HG02678 (cell line): ENCODE measurements at regions not wholly inside any gene's neighbourhood (a gene's known extent, or its start where the extent isn't known, plus 50 kb on each side); places are given as distances from the start of the nearest gene placed in this dataset.
A peak's percentile ranks its signal among the peaks of the same experiment; 100 is the strongest.

ENCODE experiments used
- ATAC-seq: cut with Tn5 transposase; IDR thresholded peaks from one replicate; pipeline ENCODE4 v1.9.1; 2021; ENCODE audit warnings: mild to moderate bottlenecking, moderate library complexity; ENCODE audit not compliant: unreplicated experiment

DNA sequence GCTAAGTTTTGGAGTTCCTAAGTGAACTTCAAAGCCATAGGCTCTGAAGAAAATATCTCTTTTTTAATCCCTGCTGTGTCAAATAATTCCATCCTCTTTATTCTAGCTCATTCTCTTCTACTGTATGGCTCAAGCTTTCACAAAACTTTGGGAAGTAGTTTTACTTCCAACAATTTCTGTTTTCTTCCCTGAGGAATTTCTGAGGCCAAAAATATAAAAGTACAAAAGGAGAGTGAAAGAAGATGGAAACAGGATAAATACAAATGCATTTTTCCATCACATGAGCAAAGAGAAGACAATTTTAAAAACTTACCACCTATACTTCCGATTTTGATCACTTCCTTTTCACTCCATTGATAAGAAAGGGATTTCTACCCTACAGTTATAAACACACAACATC is 585.7 kb upstream of the DAB2 start:
- ATAC-seq, result no peak

DNA sequence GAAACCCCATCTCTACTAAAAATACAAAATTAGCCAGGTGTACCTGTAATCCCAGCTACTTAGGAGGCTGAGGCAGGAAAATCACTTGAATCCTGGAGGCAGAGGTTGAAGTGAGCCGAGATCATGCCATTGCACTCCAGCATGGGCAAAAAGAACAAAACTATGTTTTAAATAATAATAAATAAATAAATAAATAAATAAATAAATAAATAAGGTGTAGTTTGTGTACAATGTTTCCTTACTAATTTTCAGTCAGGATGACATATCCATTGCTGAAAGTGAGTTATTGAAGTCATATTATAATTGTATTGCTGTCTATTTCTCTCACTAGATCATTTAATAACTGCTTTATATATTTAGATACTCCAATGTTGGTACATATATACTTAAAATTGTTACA is 581.5 kb upstream of the DAB2 start:
- no peak for ATAC-seq

DNA sequence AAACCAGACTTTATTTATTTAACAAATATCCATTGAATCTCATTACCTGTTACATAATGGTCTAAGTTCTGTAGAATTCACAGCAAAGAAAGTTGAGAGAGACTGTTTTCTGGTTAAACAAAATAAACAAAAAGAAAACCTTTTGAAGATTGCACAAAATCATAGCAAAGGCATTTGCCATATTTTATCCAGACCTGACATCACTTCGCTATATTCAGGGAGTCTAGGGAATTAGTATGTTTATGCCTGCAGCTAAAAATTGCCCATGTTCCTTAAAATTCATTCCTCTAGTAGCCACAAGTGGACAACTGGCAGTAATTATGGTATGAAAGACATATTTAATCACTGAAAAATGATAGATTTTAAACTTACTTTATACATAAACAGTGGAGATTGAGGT is 577.0 kb upstream of the DAB2 start:
- ATAC-seq, result no peak

DNA sequence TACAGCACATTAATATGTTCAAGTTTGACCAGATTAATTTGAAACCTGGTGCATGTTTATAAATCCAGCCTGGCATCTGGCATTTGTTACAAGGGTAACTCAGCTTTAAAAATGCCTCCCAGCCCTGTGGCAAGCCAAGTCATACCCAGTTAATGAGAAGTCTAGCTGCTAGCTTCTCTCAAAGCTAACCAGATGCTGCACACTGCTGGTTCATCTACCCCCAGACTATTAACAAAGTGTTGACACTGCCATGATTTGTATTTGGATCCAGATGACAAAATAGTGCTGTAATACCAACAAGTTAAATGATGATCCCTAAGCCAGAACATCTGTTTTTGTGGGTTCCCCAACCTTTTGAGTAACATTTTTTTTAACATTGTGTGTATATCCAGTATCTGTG is 573.7 kb upstream of the DAB2 start:
- ATAC-seq, result no peak

DNA sequence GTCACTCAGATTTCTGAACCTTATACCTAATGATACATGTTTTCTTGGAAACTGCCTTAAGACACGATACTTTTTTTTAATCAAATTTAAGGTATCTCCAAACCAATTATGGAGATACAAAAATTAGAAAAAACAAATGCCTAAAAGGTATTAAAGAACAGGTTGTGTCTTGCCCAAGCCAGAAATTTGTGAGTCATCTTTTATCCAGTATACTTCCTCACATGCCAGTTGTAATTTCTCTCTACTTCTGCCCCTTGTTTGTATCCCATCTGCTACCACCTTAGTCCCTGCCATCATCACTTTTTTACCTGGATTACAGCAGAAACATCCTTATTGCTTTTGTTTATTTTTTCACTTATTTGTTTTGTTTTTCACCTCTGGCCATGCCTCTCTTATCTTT is 571.2 kb upstream of the DAB2 start:
- no peak for ATAC-seq

DNA sequence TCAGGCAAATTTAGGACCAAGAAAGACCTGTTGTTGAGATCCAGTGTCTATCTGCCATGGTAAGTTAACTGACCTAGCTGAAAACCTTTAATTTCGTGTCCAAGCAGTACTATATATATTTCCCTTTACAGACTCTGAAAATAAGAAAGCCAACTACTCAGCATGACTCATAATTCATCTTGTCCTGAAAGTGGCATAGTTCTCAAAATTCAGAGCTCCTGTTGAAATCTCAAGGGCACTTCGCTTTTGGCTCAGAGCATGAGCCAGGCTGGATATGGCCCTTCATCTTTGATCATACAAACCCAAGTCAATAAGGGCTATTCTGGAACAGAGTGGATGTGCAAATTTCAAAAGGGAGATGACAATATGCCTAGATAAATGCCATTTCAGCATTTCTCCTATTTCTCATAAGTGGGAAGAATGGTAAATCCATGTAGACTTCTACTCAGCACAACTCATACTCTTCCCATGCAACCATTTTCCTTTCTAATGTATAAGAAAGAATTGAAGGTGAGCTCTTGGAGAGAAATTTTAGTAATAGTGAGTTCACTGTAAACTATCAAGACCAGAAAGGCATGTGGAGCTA is 567.9 kb upstream of the DAB2 start:
- no peak for ATAC-seq

DNA sequence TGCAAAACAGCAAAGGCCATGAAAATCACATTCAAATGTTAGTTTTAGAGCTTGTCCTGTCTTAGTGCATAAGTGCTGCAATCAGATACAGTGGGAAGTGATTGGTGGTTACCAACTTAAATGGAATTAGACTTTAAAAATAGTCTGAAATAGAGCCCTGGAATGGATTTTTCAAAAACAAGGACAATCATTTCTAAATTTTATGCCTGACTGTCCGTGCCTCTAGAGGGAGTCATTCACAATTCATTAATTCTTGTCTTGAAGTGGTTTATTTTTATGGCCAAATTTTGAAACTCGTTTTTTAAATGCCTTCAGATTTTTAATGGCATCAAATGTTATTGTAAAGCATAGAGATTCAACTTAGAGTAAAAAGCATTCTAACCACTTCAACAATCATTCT is 561.8 kb upstream of the DAB2 start:
- ATAC-seq, result no peak

DNA sequence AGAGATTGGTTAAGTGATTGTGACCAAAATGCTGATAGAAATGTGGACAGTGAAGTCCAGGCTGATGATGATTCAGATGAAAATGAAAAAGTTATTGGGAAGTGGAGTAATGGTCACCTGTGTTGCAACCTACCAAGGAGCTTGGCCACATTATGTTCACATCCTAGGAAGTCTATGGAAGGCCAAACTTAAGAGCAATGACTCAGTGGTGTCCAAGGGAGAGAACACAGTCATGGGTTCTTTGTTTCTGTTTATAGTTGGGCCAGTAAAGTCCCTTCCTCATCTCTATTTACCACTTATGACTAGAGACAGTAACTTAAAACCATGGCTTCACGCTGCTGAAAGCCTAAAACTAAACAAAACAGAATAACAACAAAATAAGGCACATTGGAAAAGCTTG is 555.3 kb upstream of the DAB2 start:
- no peak for ATAC-seq

DNA sequence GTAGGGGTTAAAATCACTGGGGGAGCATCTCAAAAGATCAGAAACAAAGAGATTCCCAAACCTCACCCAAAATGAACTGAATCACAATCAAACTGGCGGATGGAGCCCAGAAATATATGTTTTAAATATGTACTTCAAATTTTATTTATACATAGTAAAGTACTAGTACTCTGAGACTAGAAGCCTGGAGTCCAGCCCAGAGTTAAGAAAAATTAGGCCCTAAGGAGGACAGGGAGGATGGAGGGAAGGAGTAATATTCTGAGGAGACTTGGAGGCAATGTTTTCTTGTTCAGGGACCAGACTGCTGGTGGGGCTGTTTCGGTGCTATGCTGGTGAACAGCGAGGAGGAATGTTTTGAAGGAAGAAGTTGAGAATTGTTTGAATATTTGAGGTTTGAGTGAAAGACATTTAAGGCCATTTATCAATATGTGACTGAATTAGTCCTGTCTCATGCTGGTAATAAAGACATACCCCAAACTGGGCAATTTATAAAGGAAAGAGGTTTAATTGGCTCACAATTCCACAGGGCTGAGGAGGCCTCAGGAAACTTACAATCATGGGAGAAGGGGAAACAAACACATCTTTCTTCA is 552.4 kb upstream of the DAB2 start:
- no peak for ATAC-seq

DNA sequence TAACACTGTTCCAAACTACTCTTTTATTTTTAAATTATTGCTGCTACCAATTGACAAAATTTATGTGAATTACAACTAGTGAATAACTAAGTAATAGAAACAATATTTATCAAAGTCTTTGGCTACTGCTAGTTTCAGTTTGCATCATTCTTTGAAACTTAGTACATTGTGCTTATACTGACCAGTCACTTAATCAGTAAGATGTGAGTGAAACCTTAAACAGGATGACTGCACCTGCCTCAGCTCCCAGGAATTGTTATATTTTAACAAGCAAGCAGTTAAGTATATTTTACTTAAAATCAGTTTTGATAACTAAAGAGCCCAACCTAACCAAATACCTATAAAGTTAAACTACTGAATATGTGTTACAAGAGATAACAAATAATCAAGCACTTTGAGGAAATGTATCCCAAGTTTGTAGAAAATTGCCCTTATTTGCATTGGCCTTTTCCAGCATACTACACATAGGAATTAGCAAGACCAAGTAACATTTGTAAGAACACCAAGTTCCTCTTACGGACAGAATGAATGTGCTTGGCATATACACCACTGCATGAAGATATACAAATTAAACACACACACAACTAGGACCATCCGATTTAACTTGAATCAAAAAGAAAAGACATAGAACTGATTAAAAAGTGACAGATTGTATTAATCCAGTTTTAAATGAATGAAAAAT is 545.5 kb upstream of the DAB2 start:
- ATAC-seq, result no peak

DNA sequence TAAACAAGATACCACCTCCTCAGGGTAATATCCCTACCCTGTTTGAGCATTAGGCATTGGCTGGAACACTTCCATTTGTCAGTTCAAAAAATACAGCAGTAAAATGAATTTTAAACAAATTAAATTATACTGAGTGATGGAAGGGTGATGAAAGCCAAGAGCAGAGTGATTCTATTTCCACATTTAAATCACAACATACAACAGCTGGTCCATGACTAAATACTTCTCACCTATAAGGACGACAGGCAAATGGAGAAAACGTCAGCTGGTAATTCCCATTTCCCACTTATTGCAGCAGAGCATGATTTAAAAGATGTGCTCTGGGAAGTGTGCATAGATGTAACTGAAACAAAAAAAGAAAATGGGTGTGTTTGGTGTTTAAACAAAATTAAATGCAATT is 543.6 kb upstream of the DAB2 start:
- no peak for ATAC-seq

DNA sequence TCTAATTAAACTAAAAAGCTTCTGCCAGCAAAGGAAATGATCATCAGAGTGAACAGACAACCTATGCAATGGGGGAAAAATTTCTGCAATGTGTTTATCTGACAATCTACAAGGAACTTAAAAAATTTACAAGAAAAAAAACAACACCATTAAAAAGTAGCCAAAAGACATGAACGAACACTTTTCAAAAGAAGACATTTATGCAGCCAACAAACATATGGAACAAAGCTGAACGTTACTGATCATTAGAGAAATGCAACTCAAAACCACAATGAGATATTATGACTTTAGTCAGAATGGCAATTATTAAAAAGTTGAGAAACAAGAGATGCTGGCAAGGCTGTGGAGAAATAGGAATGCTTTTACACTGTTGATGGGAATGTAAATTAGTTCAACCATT is 530.4 kb upstream of the DAB2 start:
- no peak for ATAC-seq

DNA sequence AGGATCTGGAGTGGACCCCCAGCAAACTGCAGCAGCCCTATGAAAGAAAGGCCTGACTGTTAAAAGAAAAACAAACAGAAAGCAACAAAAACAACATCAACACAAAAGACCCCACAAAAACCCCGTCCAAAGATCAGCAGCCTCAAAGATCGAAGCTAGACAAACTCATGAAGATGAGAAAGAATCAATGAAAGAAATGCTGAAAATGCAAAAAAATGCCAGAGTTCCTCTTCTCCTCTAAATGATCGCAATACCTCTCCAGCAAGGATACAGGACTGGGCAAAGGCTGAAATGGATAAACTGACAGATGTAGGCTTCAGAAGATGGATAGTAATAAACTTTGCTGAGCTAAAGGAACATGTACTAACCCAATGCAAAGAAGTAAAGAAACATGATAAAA is 526.3 kb upstream of the DAB2 start:
- no peak for ATAC-seq

DNA sequence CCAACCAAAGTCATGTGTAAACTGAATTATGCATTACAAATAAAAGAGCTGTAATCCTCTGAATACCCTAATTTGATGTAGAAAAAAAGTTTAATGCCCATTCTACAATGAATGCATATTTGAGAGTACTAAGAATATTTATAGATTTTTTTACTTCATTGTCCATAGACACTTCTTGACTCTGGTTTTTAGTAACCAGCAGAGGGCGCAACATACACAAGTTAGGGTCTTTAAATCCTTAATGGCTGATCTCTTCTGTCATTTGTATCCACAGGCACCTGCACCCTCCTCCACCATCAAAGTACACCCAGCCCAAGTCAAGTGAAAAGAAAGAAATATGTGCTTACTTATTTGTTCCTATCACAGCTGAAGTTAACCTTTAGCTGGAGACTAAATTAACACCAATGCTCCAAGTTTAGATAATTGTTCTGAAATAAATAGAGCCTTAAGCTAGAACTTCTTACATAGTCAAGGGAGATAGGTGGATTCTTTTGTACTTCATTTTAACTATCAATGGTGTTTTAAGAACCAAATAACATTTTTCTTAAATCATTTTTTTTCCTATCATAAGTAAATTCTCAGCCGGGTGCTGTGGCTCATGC is 524.2 kb upstream of the DAB2 start:
- peak; percentile 94 for ATAC-seq

DNA sequence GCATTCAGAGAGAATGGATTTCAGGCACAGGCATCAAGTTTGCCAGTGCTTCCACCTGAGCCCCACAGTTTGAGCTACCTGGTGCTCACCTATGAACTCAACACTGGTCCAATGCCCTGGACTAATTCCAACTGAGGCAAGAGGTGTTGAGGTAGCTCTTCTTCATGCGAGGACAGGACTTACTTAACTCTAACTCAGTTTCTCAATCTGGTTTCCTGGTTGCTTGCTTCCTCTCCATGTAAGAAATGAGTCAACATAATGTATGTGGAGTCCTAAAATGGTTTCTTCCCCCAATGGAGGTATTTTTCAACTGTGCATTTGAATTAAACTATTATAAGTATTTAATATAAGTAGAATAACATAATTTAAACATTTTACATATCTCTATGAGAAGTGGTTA is 523.6 kb upstream of the DAB2 start:
- no peak for ATAC-seq

DNA sequence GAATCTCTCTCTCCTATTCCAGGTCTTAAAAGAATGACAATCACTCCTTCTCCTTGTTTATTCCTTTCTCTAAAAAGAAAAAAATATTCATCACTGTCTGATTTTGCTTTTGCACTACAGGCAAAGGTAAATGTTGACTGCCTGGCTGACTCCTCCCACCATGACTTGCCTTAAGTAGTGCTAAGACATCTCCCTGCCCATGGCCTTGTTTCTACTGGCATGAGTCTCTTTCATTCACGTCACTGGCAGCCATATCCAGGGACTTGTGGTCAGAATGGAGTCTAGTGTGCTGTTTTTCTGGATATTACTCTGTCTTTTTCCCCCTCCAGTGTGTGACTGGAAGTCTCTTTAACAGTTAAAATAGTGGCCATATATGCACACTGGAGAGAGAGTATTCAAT is 522.9 kb upstream of the DAB2 start:
- no peak for ATAC-seq

DNA sequence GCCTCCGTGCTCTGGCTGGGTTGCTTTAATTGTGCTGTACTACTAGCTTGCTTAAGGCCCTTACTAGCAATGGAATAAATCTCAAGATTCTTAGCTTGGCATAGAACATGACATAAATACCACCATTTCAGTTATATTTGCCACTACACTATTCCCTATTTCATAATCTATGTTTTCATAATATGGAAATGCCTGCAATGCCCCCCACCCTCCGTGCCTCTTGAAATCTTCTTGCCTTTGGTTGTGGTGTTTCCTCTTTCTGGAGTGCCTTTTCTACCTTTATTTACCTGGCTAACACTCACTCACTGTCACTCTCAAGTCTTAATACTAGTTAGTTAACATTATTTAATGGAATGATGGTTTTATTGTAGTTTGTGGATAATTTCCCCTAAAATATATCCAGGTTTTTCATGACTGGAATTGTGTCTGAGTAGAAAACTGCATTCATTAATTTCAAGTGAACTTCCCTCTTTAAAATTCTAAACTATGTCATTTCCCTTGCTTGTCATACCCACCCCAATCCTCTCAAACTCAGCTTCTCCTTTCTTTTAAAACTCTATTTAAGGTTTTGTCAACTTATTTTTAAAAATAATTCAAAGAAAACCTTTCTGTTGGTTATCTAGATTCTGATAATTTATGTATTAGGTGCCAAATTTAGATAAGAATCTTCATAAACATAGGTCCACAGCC is 521.7 kb upstream of the DAB2 start:
- no peak for ATAC-seq

DNA sequence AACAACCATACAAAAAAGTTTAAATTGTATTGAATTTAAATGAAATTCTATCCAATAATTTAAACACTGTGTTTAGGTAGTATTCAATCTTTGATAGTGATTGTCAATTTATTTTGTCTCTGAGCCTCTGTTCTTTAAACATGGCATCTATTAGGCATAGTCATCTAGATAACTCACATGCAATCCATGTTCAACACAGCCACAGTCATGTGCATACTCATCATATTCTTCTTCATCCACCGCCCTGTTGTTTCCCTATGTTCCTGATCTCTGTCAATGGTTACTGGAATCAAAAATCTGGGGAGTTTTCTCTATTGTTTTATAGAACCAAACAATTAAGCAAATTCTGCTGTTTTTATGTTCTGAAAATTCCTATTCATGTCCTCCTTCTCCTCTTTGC is 521.1 kb upstream of the DAB2 start:
- no peak for ATAC-seq

DNA sequence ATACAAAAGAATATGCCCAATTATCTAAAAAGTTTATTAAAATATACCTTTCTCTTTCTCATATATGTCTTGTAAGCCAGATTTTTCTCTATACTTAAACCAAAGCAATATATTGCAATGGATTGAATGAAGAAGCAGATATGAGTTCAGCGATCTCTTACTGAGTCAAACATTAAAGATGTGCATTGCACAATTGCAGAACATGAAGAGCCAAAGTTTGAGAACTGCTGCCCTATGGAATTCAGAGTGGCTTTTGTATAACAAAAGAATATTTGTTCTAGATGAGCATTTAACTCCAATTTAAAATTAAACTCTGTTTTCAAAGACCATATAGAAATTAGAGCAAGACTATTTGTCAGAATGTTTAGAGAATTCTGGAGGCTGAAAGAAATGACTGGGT is 519.0 kb upstream of the DAB2 start:
- ATAC-seq, result no peak

DNA sequence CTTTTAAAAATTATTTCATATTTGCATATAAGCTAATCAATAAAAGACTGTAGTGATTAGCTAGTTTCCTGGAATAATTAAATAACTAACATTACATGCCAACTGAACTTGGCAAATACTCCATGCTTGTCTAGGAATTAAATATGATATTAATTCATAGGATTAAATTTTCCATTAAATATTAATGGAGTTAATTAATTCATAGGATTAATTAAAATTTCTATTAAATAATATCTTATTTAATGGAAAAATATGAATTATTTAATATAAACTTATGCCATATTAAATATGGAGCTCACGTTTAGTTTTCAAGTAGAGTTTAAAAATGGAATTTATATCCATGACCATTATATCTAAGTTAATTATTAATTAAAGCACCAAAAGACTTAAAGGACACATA is 517.8 kb upstream of the DAB2 start:
- no peak for ATAC-seq

DNA sequence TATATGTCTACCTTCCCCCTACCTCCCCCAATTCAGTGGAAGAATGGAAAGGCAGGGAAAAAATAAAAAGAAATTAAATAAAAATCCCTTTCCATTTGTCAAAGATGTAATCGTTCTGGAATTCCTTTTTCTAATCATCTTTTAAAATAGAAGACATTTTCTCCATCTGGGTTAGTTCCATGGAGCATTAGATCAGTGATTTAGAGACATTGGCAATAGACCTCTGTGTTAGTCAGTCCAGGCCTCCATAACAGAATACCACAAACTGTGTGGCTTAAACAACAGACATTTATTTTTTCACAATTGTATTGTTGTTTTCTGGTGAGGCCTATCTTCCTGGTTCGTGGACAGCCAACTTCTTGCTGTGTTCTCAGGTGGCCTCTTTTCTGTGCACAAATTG is 516.6 kb upstream of the DAB2 start:
- ATAC-seq, result no peak

DNA sequence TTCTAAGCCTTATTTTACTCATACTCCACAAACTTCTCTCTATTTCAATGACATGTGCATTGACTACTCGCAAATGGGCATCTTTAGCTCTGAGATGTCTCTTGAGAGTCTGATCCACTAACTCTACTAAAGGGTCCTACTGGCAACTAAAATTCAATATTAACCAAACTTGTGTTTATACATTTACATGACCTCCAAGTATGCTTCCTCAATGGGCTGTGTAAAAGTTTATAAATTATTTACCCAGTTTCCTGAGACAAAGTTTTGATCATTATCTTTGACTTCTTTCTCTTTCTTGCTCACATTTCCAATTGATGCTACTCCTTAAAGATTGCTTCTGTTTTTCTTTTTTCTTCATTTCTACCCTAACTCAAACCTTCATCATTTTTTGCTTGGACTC is 510.1 kb upstream of the DAB2 start:
- no peak for ATAC-seq
